GM12878 (cell line): ENCODE measurements at regions not wholly inside any gene's neighbourhood (a gene's known extent, or its start where the extent isn't known, plus 50 kb on each side); places are given as distances from the start of the nearest gene placed in this dataset.

Experiments used
- CHD1 ChIP-seq: IDR thresholded peaks from 2 replicates; pipeline ENCODE4 v1.6.1; 2012; ENCODE audit warnings: low read depth, low read length, improper control_type of control experiment
- EP300 ChIP-seq, 2 experiments: fragments of 150-350 bp in 1 of 2; IDR thresholded peaks; 2 replicates each; pipeline ENCODE4 v1.6.1; 2011 to 2012; ENCODE audit warnings: low read depth in 2 of 2, low read length in 2 of 2, borderline replicate concordance in 1 of 2, improper control_type of control experiment in 1 of 2, inconsistent platforms in 1 of 2; ENCODE audit not compliant: control insufficient read depth in 1 of 2
- FOS ChIP-seq: IDR thresholded peaks from 3 replicates; pipeline ENCODE4 v1.6.1; 2011; ENCODE audit warnings: borderline replicate concordance; ENCODE audit not compliant: insufficient read length; ENCODE audit errors: extremely low read depth
- JUNB ChIP-seq: IDR thresholded peaks from 2 replicates; pipeline ENCODE4 v1.6.1; 2016; ENCODE audit warnings: antibody characterized with exemption, mild to moderate bottlenecking
- MTA3 ChIP-seq: IDR thresholded peaks from 2 replicates; pipeline ENCODE4 v1.6.1; 2012; ENCODE audit warnings: low read length, inconsistent platforms, borderline replicate concordance
- NBN ChIP-seq: fragments of 450-650 bp; IDR thresholded peaks from 2 replicates; pipeline ENCODE4 v1.6.1; 2016
- NFYB ChIP-seq: IDR thresholded peaks from 2 replicates; pipeline ENCODE4 v1.6.1; 2011; ENCODE audit warnings: low read depth, mild to moderate bottlenecking, low read length, improper control_type of control experiment, moderate library complexity; ENCODE audit not compliant: insufficient read depth
- SMC3 ChIP-seq: IDR thresholded peaks from 2 replicates; pipeline ENCODE4 v1.6.1; 2011; ENCODE audit warnings: low read length, improper control_type of control experiment, borderline replicate concordance
- YY1 ChIP-seq: IDR thresholded peaks from 2 replicates; pipeline ENCODE4 v1.6.1; 2011; ENCODE audit warnings: low read depth, mild to moderate bottlenecking, low read length
- ZNF274 ChIP-seq: IDR thresholded peaks from one replicate; pipeline ENCODE4 v1.8.0; 2011; ENCODE audit not compliant: insufficient read length, insufficient read depth
- ZNF592 ChIP-seq: fragments of 450-650 bp; IDR thresholded peaks from 2 replicates; pipeline ENCODE4 v1.6.1; 2017; ENCODE audit warnings: mild to moderate bottlenecking, moderate library complexity
- TF ChIP-seq, protein P1 (sequence below), 3 experiments: IDR thresholded peaks in 2 of 3; conservative IDR thresholded peaks in 1 of 3; 2 replicates each; pipeline ENCODE4 v1.5.1; 2011; ENCODE audit warnings: low read depth in 3 of 3, low read length in 3 of 3, mild to moderate bottlenecking in 3 of 3, control low read depth in 2 of 3, moderate library complexity in 2 of 3, inconsistent platforms in 1 of 3, mixed read lengths in 1 of 3; ENCODE audit not compliant: control insufficient read depth in 2 of 3, insufficient read depth in 1 of 3; ENCODE audit errors: extremely low read depth in 1 of 3

DNA sequence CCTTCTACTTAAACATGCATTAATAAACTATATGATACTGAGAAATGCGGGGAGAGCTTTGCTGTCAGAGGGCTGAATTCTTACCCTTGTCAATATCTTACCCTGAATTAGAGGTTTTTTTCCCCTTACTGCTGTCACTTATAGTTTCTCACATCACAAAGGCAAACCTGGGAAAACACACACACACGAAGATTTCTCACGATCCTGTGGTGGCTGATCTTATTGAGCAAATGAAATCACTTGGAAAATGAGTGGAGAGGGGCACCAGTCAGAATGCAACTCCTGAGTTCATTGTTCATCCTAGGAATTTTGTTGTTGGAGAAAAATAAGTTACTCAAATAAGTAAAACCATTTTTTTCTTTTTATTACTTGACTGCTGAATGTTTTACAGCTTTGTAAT, 673.6 kb downstream of the EDEM1 start:
- TF ChIP-seq NBN: no peak
- no peak for TF ChIP-seq ZNF592
- no peak for TF ChIP-seq MTA3
- TF ChIP-seq, protein P1, sequence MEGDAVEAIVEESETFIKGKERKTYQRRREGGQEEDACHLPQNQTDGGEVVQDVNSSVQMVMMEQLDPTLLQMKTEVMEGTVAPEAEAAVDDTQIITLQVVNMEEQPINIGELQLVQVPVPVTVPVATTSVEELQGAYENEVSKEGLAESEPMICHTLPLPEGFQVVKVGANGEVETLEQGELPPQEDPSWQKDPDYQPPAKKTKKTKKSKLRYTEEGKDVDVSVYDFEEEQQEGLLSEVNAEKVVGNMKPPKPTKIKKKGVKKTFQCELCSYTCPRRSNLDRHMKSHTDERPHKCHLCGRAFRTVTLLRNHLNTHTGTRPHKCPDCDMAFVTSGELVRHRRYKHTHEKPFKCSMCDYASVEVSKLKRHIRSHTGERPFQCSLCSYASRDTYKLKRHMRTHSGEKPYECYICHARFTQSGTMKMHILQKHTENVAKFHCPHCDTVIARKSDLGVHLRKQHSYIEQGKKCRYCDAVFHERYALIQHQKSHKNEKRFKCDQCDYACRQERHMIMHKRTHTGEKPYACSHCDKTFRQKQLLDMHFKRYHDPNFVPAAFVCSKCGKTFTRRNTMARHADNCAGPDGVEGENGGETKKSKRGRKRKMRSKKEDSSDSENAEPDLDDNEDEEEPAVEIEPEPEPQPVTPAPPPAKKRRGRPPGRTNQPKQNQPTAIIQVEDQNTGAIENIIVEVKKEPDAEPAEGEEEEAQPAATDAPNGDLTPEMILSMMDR (IDR thresholded peaks at IDR 0.05 in 2 of 3, conservative IDR thresholded peaks at IDR 0.05 in 1 of 3; ENCODE audit: control insufficient read depth in 2 of 3, extremely low read depth in 1 of 3, insufficient read depth in 1 of 3, low read depth in 3 of 3, low read length in 3 of 3): no peak
- TF ChIP-seq ZNF274: no peak
- TF ChIP-seq FOS: no peak
- no peak for TF ChIP-seq YY1
- no peak for TF ChIP-seq SMC3
- TF ChIP-seq CHD1: no peak
- no peak for TF ChIP-seq NFYB
- TF ChIP-seq JUNB: no peak
- TF ChIP-seq EP300 (IDR thresholded peaks at IDR 0.05; ENCODE audit: borderline replicate concordance in 1 of 2, control insufficient read depth in 1 of 2, low read depth in 2 of 2, low read length in 2 of 2): no peak
